IMR-90 (cell line): ENCODE measurements at regions not wholly inside any gene's neighbourhood (a gene's known extent, or its start where the extent isn't known, plus 50 kb on each side); places are given as distances from the start of the nearest gene placed in this dataset.
A peak's percentile ranks its signal among the peaks of the same experiment; 100 is the strongest.

Source experiments
- ATAC-seq: fragments of 200-7000 bp; cut with Tn5 transposase; 2 replicates; pipeline ENCODE4 v1.9.1; 2020; ENCODE audit warnings: low read depth, mild to moderate bottlenecking, moderate library complexity
- BruUV-seq: library from RNA; stranded (reverse); fragments of 400-500 nt; replicated peaks from 2 replicates; lab custom pipeline; 2021; lab: Mats Ljungman, UMichigan
- CTCF ChIA-PET: fragments of 300-600 bp; formaldehyde crosslinking; extraction: SDS; loops from one replicate; lab custom pipeline; 2021; ENCODE audit warnings: antibody characterized with exemption; lab: Yijun Ruan, JAX
- POLR2A ChIA-PET: fragments of 300-600 bp; sonication (Branson Sonifier 250); formaldehyde crosslinking; loops from one replicate; lab custom pipeline; 2022; ENCODE audit warnings: antibody characterized with exemption; ENCODE audit not compliant: unreplicated experiment; lab: Charles Lee
- DNase-seq: peaks from one replicate; pipeline ENCODE4 v3.0.0; 2013
- H2AFZ ChIP-seq: replicated peaks from 2 replicates; pipeline ENCODE3; 2013; ENCODE audit warnings: low read length, mild to moderate bottlenecking; ENCODE audit not compliant: poor library complexity
- H2AK5ac ChIP-seq: 2 replicates; pipeline ENCODE4 v1.6.1; 2013; ENCODE audit warnings: low read depth, low read length, inconsistent platforms
- H2AK9ac ChIP-seq: replicated peaks from 2 replicates; pipeline ENCODE3; 2013; ENCODE audit warnings: mild to moderate bottlenecking, low read depth, low read length, moderate library complexity; ENCODE audit not compliant: poor library complexity
- H2BK120ac ChIP-seq: 2 replicates; pipeline ENCODE4 v1.6.1; 2013; ENCODE audit warnings: low read depth, low read length, inconsistent platforms
- H2BK15ac ChIP-seq: 3 replicates; pipeline ENCODE4 v1.6.1; 2013; ENCODE audit warnings: low read depth, low read length, inconsistent platforms
- H2BK20ac ChIP-seq: 2 replicates; pipeline ENCODE4 v1.6.1; 2013; ENCODE audit warnings: low read depth, mild to moderate bottlenecking, inconsistent platforms, low read length, moderate library complexity
- H2BK5ac ChIP-seq: 2 replicates; pipeline ENCODE4 v1.6.1; 2013; ENCODE audit warnings: mild to moderate bottlenecking, low read depth, low read length, inconsistent platforms; ENCODE audit not compliant: poor library complexity, severe bottlenecking
- H3K14ac ChIP-seq: replicated peaks from 2 replicates; pipeline ENCODE4 v1.6.1; 2013; ENCODE audit warnings: low read depth, low read length, inconsistent platforms
- H3K18ac ChIP-seq: 2 replicates; pipeline ENCODE4 v1.6.1; 2013; ENCODE audit warnings: low read depth, low read length, control low read depth
- H3K23ac ChIP-seq: 2 replicates; pipeline ENCODE4 v1.6.1; 2013; ENCODE audit warnings: low read depth, low read length, inconsistent platforms
- H3K27ac ChIP-seq: 2 replicates; pipeline ENCODE4 v1.5.1; 2013; ENCODE audit warnings: mild to moderate bottlenecking, control low read depth, low read length; ENCODE audit not compliant: insufficient read depth
- H3K27me3 ChIP-seq: 2 replicates; pipeline ENCODE4 v1.6.1; 2013; ENCODE audit warnings: low read length; ENCODE audit not compliant: control insufficient read depth, insufficient read depth
- H3K36me3 ChIP-seq: 2 replicates; pipeline ENCODE4 v1.6.1; 2013; ENCODE audit warnings: low read length, mixed read lengths; ENCODE audit not compliant: control insufficient read depth, insufficient read depth
- H3K4ac ChIP-seq: 2 replicates; pipeline ENCODE4 v1.6.1; 2013; ENCODE audit warnings: low read depth, low read length, inconsistent platforms
- H3K4me1 ChIP-seq: 2 replicates; pipeline ENCODE4 v1.6.1; 2013; ENCODE audit warnings: low read length, mixed read lengths; ENCODE audit not compliant: control insufficient read depth, insufficient read depth
- H3K4me2 ChIP-seq: 2 replicates; pipeline ENCODE4 v1.6.1; 2013; ENCODE audit warnings: low read depth, mild to moderate bottlenecking, control low read depth, low read length, moderate library complexity
- H3K4me3 ChIP-seq: 2 replicates; pipeline ENCODE4 v1.5.1; 2013; ENCODE audit warnings: low read depth, mild to moderate bottlenecking, control low read depth, low read length, moderate library complexity; ENCODE audit not compliant: insufficient read depth
- H3K56ac ChIP-seq: 2 replicates; pipeline ENCODE4 v1.6.1; 2013; ENCODE audit warnings: low read length, inconsistent platforms; ENCODE audit not compliant: insufficient read depth; ENCODE audit errors: extremely low read depth
- H3K79me1 ChIP-seq, 2 experiments: 2 replicates each; pipeline ENCODE4 v1.6.1; 2013; ENCODE audit warnings: low read length in 2 of 2, inconsistent platforms in 1 of 2, low read depth in 1 of 2
- H3K9ac ChIP-seq: 2 replicates; pipeline ENCODE4 v1.6.1; 2013; ENCODE audit warnings: low read depth, low read length, control low read depth
- H3K9me1 ChIP-seq: 2 replicates; pipeline ENCODE4 v1.6.1; 2013; ENCODE audit warnings: low read length, inconsistent platforms; ENCODE audit not compliant: insufficient read depth
- H3K9me3 ChIP-seq: 2 replicates; pipeline ENCODE4 v1.6.1; 2013; ENCODE audit warnings: low read length; ENCODE audit not compliant: control insufficient read depth, insufficient read depth
- H4K20me1 ChIP-seq: 2 replicates; pipeline ENCODE4 v1.6.1; 2013; ENCODE audit warnings: low read length, inconsistent platforms; ENCODE audit not compliant: insufficient read depth
- H4K5ac ChIP-seq: 2 replicates; pipeline ENCODE4 v1.6.1; 2013; ENCODE audit warnings: mild to moderate bottlenecking, low read depth, low read length, control low read depth
- H4K8ac ChIP-seq, 2 experiments: 2 replicates each; pipeline ENCODE4 v1.6.1; 2013; ENCODE audit warnings: low read depth in 2 of 2, low read length in 2 of 2, control low read depth in 1 of 2, inconsistent platforms in 1 of 2
- H4K91ac ChIP-seq: 2 replicates; pipeline ENCODE4 v1.6.1; 2013; ENCODE audit warnings: low read depth, low read length, inconsistent platforms; ENCODE audit not compliant: insufficient read depth
- MAFK ChIP-seq: IDR thresholded peaks from 2 replicates; pipeline ENCODE4 v1.6.1; 2012; ENCODE audit warnings: low read depth, low read length, improper control_type of control experiment
- RAD21 ChIP-seq: IDR thresholded peaks from 2 replicates; pipeline ENCODE4 v1.6.1; 2012; ENCODE audit warnings: low read length, improper control_type of control experiment
- WGBS, 2 experiments: methylation state at CpG; one replicate each; pipeline versions ENCODE4 v1.1.5 to v1.1.7; 2013; ENCODE audit warnings: missing lambda C conversion rate in 2 of 2; ENCODE audit not compliant: insufficient read length in 1 of 2; ENCODE audit errors: extremely low coverage in 2 of 2; 5-methylcytosine and 5-hydroxymethylcytosine counted together
- dilution Hi-C: fragments of 300-500 bp; cut with HindIII; formaldehyde crosslinking; loops from one replicate; pipeline ENCODE4 v1.14.3; 2018; ENCODE audit warnings: low sequenced_read_pairs; ENCODE audit not compliant: unreplicated experiment
- in situ Hi-C: fragments of 300-500 bp; cut with MboI; formaldehyde crosslinking; loops from 3 replicates; pipeline ENCODE4 v1.14.3; 2019; ENCODE audit warnings: low sequenced_read_pairs, inconsistent platforms, mixed read lengths
- intact Hi-C: fragments of 100-400 bp; cut with micrococcal nuclease; formaldehyde crosslinking; loops from 2 replicates; pipeline ENCODE4 v1.10.0; 2022

DNA sequence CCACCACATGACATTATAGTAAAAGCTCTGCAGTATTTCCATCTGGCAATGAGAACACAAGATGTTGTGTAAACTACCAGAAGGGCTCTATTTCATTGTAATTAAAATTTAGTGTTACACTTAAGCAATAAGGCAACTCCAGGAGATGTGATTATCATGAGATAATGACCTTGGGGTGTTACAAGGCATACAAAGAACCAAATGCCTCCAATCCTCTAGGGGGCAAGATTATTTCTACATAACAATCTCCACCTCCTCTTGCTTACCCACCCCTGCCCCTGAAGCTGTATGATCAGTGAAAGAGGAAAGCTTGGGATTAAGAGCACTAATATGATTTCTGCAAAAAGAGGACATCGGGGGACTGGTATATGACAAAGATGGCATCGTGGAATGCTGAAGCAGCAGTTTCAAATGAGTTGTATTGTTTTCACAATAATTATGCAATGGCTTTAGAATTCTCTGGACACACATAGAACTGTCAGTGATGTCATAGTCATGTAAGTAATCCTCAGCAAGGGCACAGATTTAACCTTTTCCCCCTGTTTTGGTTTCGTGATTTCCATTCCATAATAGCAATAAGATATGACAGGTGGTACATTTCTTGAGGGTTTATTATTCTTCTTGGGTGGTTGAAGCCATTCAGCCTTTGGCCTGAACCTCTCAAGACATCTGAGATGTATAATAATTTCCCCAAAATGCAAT is 295.3 kb downstream of the MZT1 start:
- no peak overlapping the region for H3K18ac ChIP-seq
- no peak overlapping the region for H3K23ac ChIP-seq
- no peak overlapping the region for H2BK15ac ChIP-seq
- ChIA-PET CTCF (no interaction called here), POLR2A (no interaction called here)
- H3K9ac ChIP-seq: no peak overlapping the region
- H2AK9ac ChIP-seq: no peak overlapping the region
- H3K4me3 ChIP-seq: no peak overlapping the region
- H2BK120ac ChIP-seq: no peak overlapping the region
- H3K9me3 ChIP-seq: no peaks in the 10 kb centered on the region
- no peak overlapping the region for H3K4ac ChIP-seq
- H4K8ac ChIP-seq: no peak overlapping the region
- H3K9me1 ChIP-seq: no peaks in the 10 kb centered on the region
- H3K27ac ChIP-seq: no peak overlapping the region
- H3K27me3 ChIP-seq: no peaks in the 10 kb centered on the region
- H4K5ac ChIP-seq: no peak overlapping the region
- WGBS, 2 experiments: 90% methylated on average over 2 of the region's 3 CpGs; no CpG with 5 or more reads in 1 of the 2 experiments
- 0 out of 2 replicates have a peak, but pooled peaks have one; percentile 5 for TF ChIP-seq MAFK
- TF ChIP-seq RAD21: no peak
- H2AFZ ChIP-seq: no peak overlapping the region
- no peaks in the 10 kb centered on the region for H3K36me3 ChIP-seq
- no peak overlapping the region for H3K14ac ChIP-seq
- no peak overlapping the region for H4K91ac ChIP-seq
- no peaks in the 10 kb centered on the region for H3K4me1 ChIP-seq
- H4K20me1 ChIP-seq: no peaks in the 10 kb centered on the region
- no peaks in the 10 kb centered on the region for H3K79me1 ChIP-seq
- no peak overlapping the region for H2BK20ac ChIP-seq
- no peak overlapping the region for H2AK5ac ChIP-seq
- no peak overlapping the region for H2BK5ac ChIP-seq
- DNase-seq: no peak
- intact Hi-C loops: no loop called here
- no peak overlapping the region for H3K56ac ChIP-seq
- in situ Hi-C loops: no loop called here
- no TSS peak for BruUV-seq
- no peak for ATAC-seq
- dilution Hi-C loops: no loop called here
- H3K4me2 ChIP-seq: no peak overlapping the region
